DOHH2 (cell line): ENCODE measurements at regions not wholly inside any gene's neighbourhood (a gene's known extent, or its start where the extent isn't known, plus 50 kb on each side); places are given as distances from the start of the nearest gene placed in this dataset.

Experiments used
- CTCF ChIP-seq: fragments of 200-600 bp; sonication (generic); IDR thresholded peaks from one replicate; pipeline ENCODE4 v1.5.1; 2014; ENCODE audit warnings: antibody characterized with exemption, mild to moderate bottlenecking, low read depth, low read length; ENCODE audit not compliant: poor library complexity, severe bottlenecking
- EZH2phosphoT487 ChIP-seq: fragments of 200-600 bp; sonication (generic); IDR thresholded peaks from 2 replicates; pipeline ENCODE4 v1.6.1; 2017; ENCODE audit warnings: borderline replicate concordance, mild to moderate bottlenecking, antibody characterized with exemption, low read length, moderate library complexity, mixed read lengths

GRCh38 chr4:43968011-43968410 is 480.6 kb downstream of the KCTD8 start:
- TF ChIP-seq CTCF: no peak
- TF ChIP-seq EZH2phosphoT487: no peak
